WERI-Rb-1 (cell line): ENCODE measurements at regions not wholly inside any gene's neighbourhood (a gene's known extent, or its start where the extent isn't known, plus 50 kb on each side); places are given as distances from the start of the nearest gene placed in this dataset.

Source experiments
- DNase-seq: peaks from one replicate; pipeline ENCODE4 v3.0.0-alpha.2; 2020
- H3K27ac ChIP-seq: fragments of 250-450 bp; sonication (Bioruptor Pico); 2 replicates; pipeline ENCODE4 v1.5.1; 2020; ENCODE audit warnings: mild to moderate bottlenecking, moderate library complexity
- H3K27me3 ChIP-seq: fragments of 250-450 bp; sonication (Bioruptor Pico); 2 replicates; pipeline ENCODE4 v1.5.1; 2021; ENCODE audit warnings: mild to moderate bottlenecking, low read depth, moderate library complexity; ENCODE audit not compliant: insufficient read depth, severe bottlenecking
- H3K36me3 ChIP-seq: fragments of 250-450 bp; sonication (Bioruptor Pico); 2 replicates; pipeline ENCODE4 v1.5.1; 2020; ENCODE audit warnings: mild to moderate bottlenecking, moderate library complexity
- H3K4me3 ChIP-seq: 2 replicates; pipeline ENCODE4 v1.5.1; 2011; ENCODE audit warnings: low read depth, mild to moderate bottlenecking, control low read depth, low read length
- H3K9me3 ChIP-seq: fragments of 250-450 bp; sonication (Bioruptor Pico); 2 replicates; pipeline ENCODE4 v1.5.1; 2021; ENCODE audit warnings: mild to moderate bottlenecking, moderate library complexity; ENCODE audit not compliant: severe bottlenecking
- CTCF ChIP-seq: IDR thresholded peaks from 2 replicates; pipeline ENCODE4 v1.5.1; 2011; ENCODE audit warnings: low read depth, mild to moderate bottlenecking, control low read depth, inconsistent platforms, low read length

GRCh38 chrX:9320940-9321339 is 143.9 kb upstream of the TBL1X start:
- Histone ChIP-seq H3K4me3 (no peak overlapping the region), H3K36me3 (no peaks in the 10 kb centered on the region), H3K9me3 (no peaks in the 10 kb centered on the region), H3K27ac (no peak overlapping the region), H3K27me3 (peaks cover 3% of the 10 kb centered on the region)
- no peak for TF ChIP-seq CTCF
- DNase-seq, result no peak

- TF ChIP-seq CTCF, result no peak
- DNase-seq, result no peak
- Histone ChIP-seq H3K27ac (no peak overlapping the region), H3K36me3 (no peaks in the 10 kb centered on the region), H3K27me3 (peaks cover 3% of the 10 kb centered on the region), H3K4me3 (no peak overlapping the region), H3K9me3 (no peaks in the 10 kb centered on the region)
These were observed 140.2 kb upstream of the TBL1X start for GRCh38 chrX:9324676-9325075.

GRCh38 chrX:9326369-9326768 is 138.5 kb upstream of the TBL1X start:
- H3K9me3 ChIP-seq, result no peaks in the 10 kb centered on the region
- H3K27me3 ChIP-seq, result no peaks in the 10 kb centered on the region
- no peak for DNase-seq
- no peak overlapping the region for H3K4me3 ChIP-seq
- H3K36me3 ChIP-seq, result no peaks in the 10 kb centered on the region
- no peak for TF ChIP-seq CTCF
- H3K27ac ChIP-seq, result no peak overlapping the region

GRCh38 chrX:9327086-9327746 is 137.6 kb upstream of the TBL1X start:
- no peak overlapping the region for H3K4me3 ChIP-seq
- H3K27me3 ChIP-seq, result no peaks in the 10 kb centered on the region
- no peak for TF ChIP-seq CTCF
- H3K27ac ChIP-seq, result no peak overlapping the region
- DNase-seq, result no peak
- H3K36me3 ChIP-seq, result no peaks in the 10 kb centered on the region
- no peaks in the 10 kb centered on the region for H3K9me3 ChIP-seq

GRCh38 chrX:9327747-9328145 is 137.1 kb upstream of the TBL1X start:
- Histone ChIP-seq H3K27ac (no peak overlapping the region), H3K36me3 (no peaks in the 10 kb centered on the region), H3K4me3 (no peak overlapping the region), H3K9me3 (no peaks in the 10 kb centered on the region), H3K27me3 (no peaks in the 10 kb centered on the region)
- DNase-seq, result no peak
- no peak for TF ChIP-seq CTCF

GRCh38 chrX:9329056-9329455 is 135.8 kb upstream of the TBL1X start:
- DNase-seq, result no peak
- Histone ChIP-seq H3K27ac (no peak overlapping the region), H3K9me3 (no peaks in the 10 kb centered on the region), H3K4me3 (no peak overlapping the region), H3K27me3 (peaks cover 4% of the 10 kb centered on the region), H3K36me3 (no peaks in the 10 kb centered on the region)
- no peak for TF ChIP-seq CTCF
